Esophagus muscularis mucosa (tissue), 4 donors: ENCODE measurements at regions not wholly inside any gene's neighbourhood (a gene's known extent, or its start where the extent isn't known, plus 50 kb on each side); places are given as distances from the start of the nearest gene placed in this dataset.

Experiments used
- DNase-seq: peaks from one replicate; pipeline ENCODE4 v3.0.0-alpha.2; 2017; ENCODE audit errors: extremely low spot score
- H3K27ac ChIP-seq, 4 donors: fragments of 200-600 bp; sonication (generic); replicated peaks in 1 of 4; 1 replicate in 3 of 4; 2 replicates in 1 of 4; pipeline ENCODE4 v1.5.1; 2016 to 2019; ENCODE audit warnings: mild to moderate bottlenecking in 1 of 4
- H3K27me3 ChIP-seq, 4 donors: fragments of 200-600 bp; sonication (generic); one replicate each; pipeline versions ENCODE4 v1.5.1 to v1.6.0; 2016 to 2019
- H3K36me3 ChIP-seq, 4 donors: fragments of 200-600 bp; sonication (generic); one replicate each; pipeline ENCODE4 v1.5.1; 2016 to 2019
- H3K4me1 ChIP-seq, 4 donors: fragments of 200-600 bp; sonication (generic); one replicate each; pipeline ENCODE4 v1.5.1; 2016 to 2019
- H3K4me3 ChIP-seq, 4 donors: fragments of 200-600 bp; sonication (generic); 1 replicate in 2 of 4; 2 replicates in 2 of 4; pipeline ENCODE4 v1.5.1; 2016 to 2019; ENCODE audit warnings: mild to moderate bottlenecking in 4 of 4, moderate library complexity in 1 of 4
- H3K9me3 ChIP-seq, 4 donors: fragments of 200-600 bp; sonication (generic); 1 replicate in 3 of 4; 2 replicates in 1 of 4; pipeline ENCODE4 v1.5.1; 2016 to 2019
- EP300 ChIP-seq: sonication (generic); formaldehyde crosslinking; IDR thresholded peaks from one replicate; pipeline ENCODE4 v1.6.1; 2017; ENCODE audit warnings: antibody characterized with exemption
- POLR2A ChIP-seq: fragments of 450-650 bp; IDR thresholded peaks from one replicate; pipeline ENCODE4 v1.6.1; 2017; ENCODE audit warnings: antibody characterized with exemption, moderate library complexity, mild to moderate bottlenecking, low read depth
- POLR2AphosphoS5 ChIP-seq, 2 donors: sonication (generic); formaldehyde crosslinking; IDR thresholded peaks; one replicate each; pipeline ENCODE4 v1.6.1; 2017; ENCODE audit warnings: antibody characterized with exemption in 2 of 2
- WGBS: methylation state at CpG from one replicate; pipeline ENCODE4 v1.1.5; 2018; 5-methylcytosine and 5-hydroxymethylcytosine counted together
- intact Hi-C: fragments of 100-400 bp; cut with DNase I; formaldehyde crosslinking; loops from one replicate; pipeline ENCODE4 v1.15.1; 2023
- TF ChIP-seq, protein P1 (sequence below), 3 experiments: fragments of 200-600 bp in 2 of 3; fragments of 450-650 bp in 1 of 3; sonication (generic) in 2 of 3; IDR thresholded peaks; one replicate each; pipeline ENCODE4 v1.5.1; 2017 to 2019; ENCODE audit warnings: antibody characterized with exemption in 3 of 3, mild to moderate bottlenecking in 2 of 3, moderate library complexity in 1 of 3

DNA sequence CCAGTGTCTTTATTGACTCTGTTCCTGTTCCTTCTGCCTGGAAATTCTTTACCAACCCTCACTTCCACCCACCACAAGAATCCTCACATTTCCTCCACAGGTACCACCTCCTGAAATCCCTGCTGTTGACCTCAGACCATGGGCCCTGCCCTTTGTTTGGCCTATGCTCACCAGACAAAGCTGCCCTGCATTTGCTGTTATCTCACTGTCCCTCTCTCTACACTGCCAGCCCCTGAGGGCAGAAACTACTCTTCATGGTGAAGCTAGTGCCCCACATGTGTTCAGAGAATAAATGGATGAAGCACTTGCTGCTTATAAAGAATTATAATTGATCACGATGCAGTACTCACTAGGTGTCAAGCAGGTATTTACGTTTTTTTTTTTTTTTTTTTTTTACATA lies 608.4 kb downstream of the TSN start:
- H3K9me3 ChIP-seq = no peaks in the 10 kb centered on the region
- H3K4me3 ChIP-seq = no peak overlapping the region
- intact Hi-C loops = no loop called here
- no peaks in the 10 kb centered on the region for H3K27me3 ChIP-seq
- no peaks in the 10 kb centered on the region for H3K4me1 ChIP-seq
- TF ChIP-seq EP300 = no peak
- no peak for TF ChIP-seq POLR2AphosphoS5 (IDR thresholded peaks at IDR 0.05)
- TF ChIP-seq, protein P1, sequence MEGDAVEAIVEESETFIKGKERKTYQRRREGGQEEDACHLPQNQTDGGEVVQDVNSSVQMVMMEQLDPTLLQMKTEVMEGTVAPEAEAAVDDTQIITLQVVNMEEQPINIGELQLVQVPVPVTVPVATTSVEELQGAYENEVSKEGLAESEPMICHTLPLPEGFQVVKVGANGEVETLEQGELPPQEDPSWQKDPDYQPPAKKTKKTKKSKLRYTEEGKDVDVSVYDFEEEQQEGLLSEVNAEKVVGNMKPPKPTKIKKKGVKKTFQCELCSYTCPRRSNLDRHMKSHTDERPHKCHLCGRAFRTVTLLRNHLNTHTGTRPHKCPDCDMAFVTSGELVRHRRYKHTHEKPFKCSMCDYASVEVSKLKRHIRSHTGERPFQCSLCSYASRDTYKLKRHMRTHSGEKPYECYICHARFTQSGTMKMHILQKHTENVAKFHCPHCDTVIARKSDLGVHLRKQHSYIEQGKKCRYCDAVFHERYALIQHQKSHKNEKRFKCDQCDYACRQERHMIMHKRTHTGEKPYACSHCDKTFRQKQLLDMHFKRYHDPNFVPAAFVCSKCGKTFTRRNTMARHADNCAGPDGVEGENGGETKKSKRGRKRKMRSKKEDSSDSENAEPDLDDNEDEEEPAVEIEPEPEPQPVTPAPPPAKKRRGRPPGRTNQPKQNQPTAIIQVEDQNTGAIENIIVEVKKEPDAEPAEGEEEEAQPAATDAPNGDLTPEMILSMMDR (IDR thresholded peaks at IDR 0.05) = no peak
- TF ChIP-seq POLR2A = no peak
- DNase-seq = no peak
- no peak overlapping the region for H3K27ac ChIP-seq
- WGBS = 79% methylated on average over 2 of the region's 2 CpGs
- H3K36me3 ChIP-seq = no peaks in the 10 kb centered on the region

DNA sequence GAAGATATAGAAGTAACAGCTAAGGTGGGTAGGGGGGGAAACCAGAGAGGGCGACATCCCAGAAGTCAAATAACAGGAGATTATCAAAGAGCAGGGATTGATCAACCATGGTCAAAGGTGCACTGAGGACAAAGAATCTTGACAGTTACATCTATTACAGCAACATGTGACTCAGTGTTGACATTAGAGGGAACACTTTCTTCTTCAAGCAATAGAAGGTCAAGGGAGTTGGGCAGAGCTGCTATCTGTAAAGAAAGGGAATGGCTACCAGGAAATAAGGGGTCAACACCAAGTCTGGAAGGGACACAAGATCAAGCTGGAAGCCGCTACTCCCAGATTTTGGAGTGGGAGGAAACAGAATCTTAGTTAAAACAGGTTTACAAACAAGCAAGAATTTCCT lies 611.0 kb downstream of the TSN start:
- H3K9me3 ChIP-seq = no peaks in the 10 kb centered on the region
- H3K4me3 ChIP-seq = no peak overlapping the region
- intact Hi-C loops = no loop called here
- TF ChIP-seq EP300 = no peak
- TF ChIP-seq, protein P1 (IDR thresholded peaks at IDR 0.05) = no peak
- TF ChIP-seq POLR2A = no peak
- TF ChIP-seq POLR2AphosphoS5 (IDR thresholded peaks at IDR 0.05) = no peak
- H3K27me3 ChIP-seq = no peaks in the 10 kb centered on the region
- 81% methylated on average over 2 of the region's 2 CpGs for WGBS
- no peak for DNase-seq
- no peak overlapping the region for H3K27ac ChIP-seq
- no peaks in the 10 kb centered on the region for H3K36me3 ChIP-seq
- no peaks in the 10 kb centered on the region for H3K4me1 ChIP-seq

DNA sequence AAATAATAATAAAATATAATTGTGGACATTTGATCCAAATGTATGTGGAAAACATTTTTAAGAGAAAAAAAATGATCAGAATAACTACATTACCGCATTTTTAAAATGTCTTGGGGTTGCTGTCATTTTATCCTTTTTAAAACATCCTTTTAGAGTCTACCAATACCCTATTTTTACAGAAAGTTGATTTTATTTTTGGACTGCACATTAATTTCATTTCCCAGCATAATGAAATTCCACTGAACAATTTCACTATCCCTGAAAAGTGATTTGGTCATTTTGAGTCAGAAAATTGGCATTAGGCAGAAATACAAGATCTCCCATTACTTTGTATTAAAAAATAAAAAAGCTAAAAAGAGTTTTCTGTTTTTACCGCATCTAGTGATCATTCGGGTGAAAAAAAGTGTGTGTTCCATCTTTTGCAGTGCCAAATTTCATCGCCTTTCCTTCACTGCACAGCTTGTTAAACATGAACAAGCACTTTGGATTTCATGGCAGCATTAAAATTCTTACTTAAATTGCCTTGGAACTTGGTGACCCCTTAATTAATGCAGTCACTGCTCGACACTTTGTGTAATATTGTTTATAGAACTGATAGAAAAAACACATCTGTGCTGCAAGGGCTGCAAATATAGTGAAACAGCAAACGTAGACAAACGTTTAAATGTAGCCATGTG lies 611.7 kb downstream of the TSN start:
- H3K4me3 ChIP-seq = no peak overlapping the region
- intact Hi-C loops = no loop called here
- no peaks in the 10 kb centered on the region for H3K27me3 ChIP-seq
- no peaks in the 10 kb centered on the region for H3K36me3 ChIP-seq
- no peak for TF ChIP-seq EP300
- TF ChIP-seq, protein P1 (IDR thresholded peaks at IDR 0.05) = no peak
- H3K9me3 ChIP-seq = no peaks in the 10 kb centered on the region
- no peak overlapping the region for H3K27ac ChIP-seq
- H3K4me1 ChIP-seq = no peaks in the 10 kb centered on the region
- DNase-seq = no peak
- WGBS = 57% methylated on average over 7 of the region's 7 CpGs

GRCh38 chr2:122367646-122368010 lies 612.2 kb downstream of the TSN start:
- H3K9me3 ChIP-seq = peaks cover 0 to under 1% (median under 1%) of the 10 kb centered on the region in 4 donors
- 61% methylated on average over 2 of the region's 2 CpGs for WGBS
- no peaks in the 10 kb centered on the region for H3K4me1 ChIP-seq
- H3K27ac ChIP-seq = no peak overlapping the region
- no peak overlapping the region for H3K4me3 ChIP-seq
- intact Hi-C loops = no loop called here
- TF ChIP-seq, protein P1 (IDR thresholded peaks at IDR 0.05) = no peak
- TF ChIP-seq POLR2A (no peak), POLR2AphosphoS5 (IDR thresholded peaks at IDR 0.05) (no peak), EP300 (no peak)
- no peak for DNase-seq
- H3K36me3 ChIP-seq = no peaks in the 10 kb centered on the region
- no peaks in the 10 kb centered on the region for H3K27me3 ChIP-seq

DNA sequence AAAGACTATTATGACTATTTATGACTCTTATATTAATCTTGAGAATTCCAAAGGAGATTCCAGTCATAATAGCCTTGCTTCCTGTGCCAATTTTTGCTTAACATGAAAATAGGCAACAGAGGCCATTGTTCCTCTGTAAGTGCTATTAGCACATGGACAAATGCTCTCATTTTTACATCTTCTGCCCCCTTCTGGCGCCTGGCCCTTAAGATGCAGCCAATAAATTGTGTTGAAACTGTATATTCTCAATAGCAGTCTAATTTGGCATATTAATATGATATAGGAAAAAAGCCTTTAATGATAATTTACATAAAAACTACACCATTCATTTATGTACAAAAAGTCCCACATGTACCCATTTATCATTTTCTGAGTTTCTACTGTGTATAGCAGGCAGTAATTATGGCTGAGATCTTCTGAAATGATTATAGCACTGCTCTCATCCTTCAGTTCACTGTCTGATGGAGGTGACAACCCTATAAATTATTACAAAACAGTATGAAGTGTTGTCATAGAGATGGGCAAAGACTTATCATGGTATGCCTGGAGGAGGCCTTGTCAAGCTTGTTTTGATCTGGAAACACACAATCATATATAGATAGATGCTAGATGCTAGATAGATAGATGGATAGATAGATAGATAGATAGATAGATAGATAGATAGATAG lies 613.3 kb downstream of the TSN start:
- H3K27ac ChIP-seq = no peak overlapping the region
- intact Hi-C loops = no loop called here
- H3K9me3 ChIP-seq = peaks cover 0 to 8% (median 4%) of the 10 kb centered on the region in 4 donors
- no peak for DNase-seq
- H3K4me3 ChIP-seq = no peak overlapping the region
- TF ChIP-seq EP300 = no peak
- H3K27me3 ChIP-seq = no peaks in the 10 kb centered on the region
- no peaks in the 10 kb centered on the region for H3K4me1 ChIP-seq
- H3K36me3 ChIP-seq = no peaks in the 10 kb centered on the region
- WGBS = 67% methylated on average over 1 of the region's 1 CpG
